Tibial nerve (tissue), 3 donors: ENCODE measurements at regions not wholly inside any gene's neighbourhood (a gene's known extent, or its start where the extent isn't known, plus 50 kb on each side); places are given as distances from the start of the nearest gene placed in this dataset.

Experiments used
- CTCF ChIP-seq, 5 experiments: fragments of 200-600 bp in 3 of 5; fragments of 450-650 bp in 2 of 5; sonication (generic) in 3 of 5; IDR thresholded peaks; one replicate each; pipeline ENCODE4 v1.5.1; 2016 to 2019; ENCODE audit warnings: antibody characterized with exemption in 5 of 5, mild to moderate bottlenecking in 3 of 5, moderate library complexity in 2 of 5
- POLR2A ChIP-seq, 2 donors: fragments of 450-650 bp; IDR thresholded peaks; one replicate each; pipeline ENCODE4 v1.6.1; 2017; ENCODE audit warnings: antibody characterized with exemption in 2 of 2, mild to moderate bottlenecking in 2 of 2, moderate library complexity in 2 of 2

GRCh38 chr12:23211384-23212320 lies 586.7 kb downstream of the ETNK1 start:
- TF ChIP-seq CTCF (IDR thresholded peaks at IDR 0.05) (no peak), POLR2A (IDR thresholded peaks at IDR 0.05) (no peak)
